ENCODE measurements at regions not wholly inside any gene's neighbourhood (a gene's known extent, or its start where the extent isn't known, plus 50 kb on each side); places are given as distances from the start of the nearest gene placed in this dataset.

DNA sequence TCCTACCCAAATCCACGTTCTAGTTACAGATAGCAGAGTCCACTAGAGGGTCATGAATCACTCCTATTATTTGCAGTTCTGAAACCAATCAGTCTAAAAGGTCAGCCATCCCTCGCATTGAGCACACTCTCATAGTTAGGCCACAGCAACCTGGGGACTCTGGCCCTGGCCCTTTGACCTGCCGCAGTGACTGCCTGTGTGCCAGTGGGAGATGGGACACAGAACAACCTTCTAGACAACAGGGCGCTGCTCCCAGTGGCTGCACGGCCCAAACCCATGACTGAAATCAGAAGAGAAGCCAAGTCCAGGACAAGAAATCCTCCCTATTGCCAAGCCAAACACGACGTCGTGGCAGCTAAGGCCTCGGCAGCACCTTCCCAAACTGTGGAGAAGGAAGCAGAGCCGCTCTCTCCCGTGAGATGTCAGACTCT, 158.5 kb downstream of the HERPUD2 start:
- no peak for DNase-seq (ENCODE audit: low spot score)

GRCh38 chr7:35533902-35534301, 161.0 kb downstream of the HERPUD2 start:
- DNase-seq (ENCODE audit: low spot score), result no peak

DNA sequence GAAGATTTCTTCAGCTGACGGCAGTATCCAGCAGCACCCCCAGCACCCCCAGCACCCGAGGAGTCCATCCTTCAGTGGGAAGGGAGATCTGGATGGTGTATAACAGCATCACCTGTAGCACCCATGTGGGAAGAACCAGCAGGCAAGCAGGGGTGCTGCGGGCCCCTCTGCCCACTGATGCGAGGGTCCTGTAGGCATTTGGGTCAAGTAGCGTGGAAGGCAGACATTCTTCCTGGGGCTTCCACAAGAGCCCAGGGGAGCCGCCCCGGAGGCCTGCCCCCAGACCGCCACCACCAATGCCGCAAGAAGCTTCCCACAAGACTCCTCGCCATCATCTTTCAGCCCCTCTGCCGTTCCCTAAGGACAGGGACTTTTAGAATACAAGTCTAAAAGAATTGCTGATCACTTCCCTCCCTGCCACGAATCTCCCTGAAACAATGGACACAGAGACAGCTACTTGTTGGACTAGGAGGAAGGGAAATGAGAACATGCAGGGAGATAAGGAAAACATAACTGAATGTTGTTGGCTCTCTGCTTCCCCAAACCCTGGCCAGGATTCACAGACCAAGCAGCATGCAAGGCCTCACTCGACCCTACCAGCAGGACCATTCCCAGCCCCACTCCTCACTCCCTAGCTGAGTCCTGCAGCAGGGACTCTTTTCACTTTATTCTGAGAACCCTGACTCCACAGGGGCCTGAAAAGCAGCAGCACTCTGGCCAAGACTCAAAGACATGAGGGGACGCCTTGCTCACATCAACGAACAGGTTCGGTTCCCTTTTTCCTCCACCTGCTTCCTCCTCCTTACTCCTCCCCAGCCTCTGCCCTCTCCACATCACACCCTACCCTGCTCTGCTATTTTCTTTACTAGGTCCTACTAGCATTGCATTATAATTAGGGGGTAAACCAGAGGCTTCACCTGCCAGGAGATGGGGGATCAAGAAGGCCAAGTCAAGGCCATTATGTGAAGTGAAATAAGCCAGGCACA, 164.5 kb downstream of the HERPUD2 start:
- DNase-seq (ENCODE audit: low spot score), result no peak

- no peak for DNase-seq (ENCODE audit: low spot score)
Observed at GRCh38 chr7:35529713-35530112, 165.2 kb downstream of the HERPUD2 start.

DNA sequence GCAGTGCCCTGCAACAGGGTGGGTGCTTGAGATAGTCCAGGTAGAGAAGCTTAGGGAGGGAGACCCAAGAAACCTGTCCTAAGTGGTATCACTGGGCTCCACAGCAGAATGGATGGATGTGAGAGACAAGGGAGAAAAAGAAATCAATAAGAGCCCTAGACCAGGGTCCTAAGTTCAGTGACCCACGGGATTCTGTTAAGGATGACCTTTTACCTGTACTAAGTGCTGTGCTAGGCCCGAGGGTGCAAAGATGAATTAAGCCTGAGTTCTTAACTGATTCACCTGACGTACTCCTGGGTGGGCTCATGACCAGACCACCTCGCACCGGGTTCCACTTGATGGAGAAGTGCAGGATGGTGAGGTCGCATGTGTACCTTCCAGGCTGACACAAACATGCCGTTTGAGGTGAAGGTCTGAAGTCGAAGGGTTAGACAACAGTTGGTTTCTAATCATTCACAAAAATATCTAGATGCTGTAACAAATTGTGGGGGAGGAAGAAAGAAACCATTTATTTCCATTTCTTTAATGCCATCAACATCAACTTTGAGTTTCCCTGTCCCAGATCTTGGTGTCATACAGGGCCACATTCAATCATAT, 166.5 kb downstream of the HERPUD2 start:
- no peak for DNase-seq (ENCODE audit: low spot score)

GRCh38 chr7:35526645-35527044, 168.3 kb downstream of the HERPUD2 start:
- no peak for DNase-seq (ENCODE audit: low spot score)

DNA sequence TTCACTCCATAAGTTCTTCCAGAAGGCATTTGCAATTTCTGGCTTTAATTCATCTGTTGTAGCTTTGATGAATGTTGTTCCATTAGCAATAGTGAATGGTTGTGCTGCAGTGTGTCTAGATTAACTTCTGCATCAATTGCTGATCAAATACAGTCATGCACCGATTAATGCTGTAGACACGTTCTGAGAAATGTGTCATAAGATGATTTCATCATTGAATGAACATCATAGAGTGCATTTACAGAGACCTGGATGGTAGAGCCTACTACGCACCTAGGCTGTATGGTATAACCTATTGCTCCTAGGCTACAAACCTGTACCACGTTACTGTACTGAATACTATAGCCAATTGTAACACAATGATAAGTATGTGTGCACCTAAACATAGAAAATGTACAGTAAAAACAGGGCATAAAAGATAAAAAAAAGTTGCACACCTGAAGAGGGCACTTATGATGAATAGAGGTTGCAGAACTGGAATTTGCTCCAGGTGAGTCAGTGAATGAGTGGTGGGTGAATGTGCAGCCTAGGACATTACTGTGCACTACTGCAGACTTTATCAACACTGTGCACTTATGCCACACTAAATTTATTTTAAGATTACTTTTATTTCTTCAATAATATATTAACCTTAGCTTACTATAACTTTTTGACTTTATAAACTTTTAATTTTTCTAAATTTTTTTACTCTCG, 170.7 kb downstream of the HERPUD2 start:
- no peak for DNase-seq (ENCODE audit: low spot score)

DNA sequence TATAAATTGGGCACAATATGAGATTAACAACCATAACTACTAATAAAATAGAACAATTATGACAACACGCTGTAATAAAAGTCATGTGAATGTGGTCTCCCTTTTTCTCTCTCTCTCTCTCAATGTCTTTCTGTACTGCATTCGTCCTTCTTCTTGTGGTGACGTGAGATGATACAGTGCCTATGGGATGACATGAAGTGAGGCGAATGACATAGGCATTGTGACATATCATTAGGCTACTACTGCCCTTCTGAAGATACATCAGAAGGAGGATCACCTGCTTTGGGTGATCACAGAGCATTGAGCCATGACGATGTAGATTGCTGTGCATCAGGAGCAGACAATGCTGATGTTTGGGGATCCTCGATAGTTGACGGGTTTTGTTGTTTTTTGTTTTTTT, 171.6 kb downstream of the HERPUD2 start:
- no peak for DNase-seq (ENCODE audit: low spot score)

GRCh38 chr7:35522697-35523096, 172.2 kb downstream of the HERPUD2 start:
- no peak for DNase-seq (ENCODE audit: low spot score)

DNA sequence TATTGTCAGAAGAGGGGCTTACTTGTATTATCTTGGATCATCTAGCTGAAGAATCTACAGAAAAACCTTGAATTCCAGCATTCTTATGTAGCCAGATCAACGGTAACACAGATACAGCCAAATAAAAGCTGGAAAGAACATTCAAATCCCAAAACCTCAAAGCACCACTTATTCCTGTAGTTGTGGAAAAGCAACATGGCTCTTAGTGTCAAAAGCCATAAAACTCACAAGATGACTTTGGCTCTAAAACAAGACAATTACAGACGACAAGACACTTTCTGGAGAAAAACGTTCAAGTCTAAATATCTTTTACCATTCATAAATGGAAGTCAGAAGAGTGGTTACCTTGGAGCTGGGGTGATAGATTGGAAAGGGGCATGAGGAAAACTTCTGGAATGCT, 173.0 kb downstream of the HERPUD2 start:
- no peak for DNase-seq (ENCODE audit: low spot score)

DNA sequence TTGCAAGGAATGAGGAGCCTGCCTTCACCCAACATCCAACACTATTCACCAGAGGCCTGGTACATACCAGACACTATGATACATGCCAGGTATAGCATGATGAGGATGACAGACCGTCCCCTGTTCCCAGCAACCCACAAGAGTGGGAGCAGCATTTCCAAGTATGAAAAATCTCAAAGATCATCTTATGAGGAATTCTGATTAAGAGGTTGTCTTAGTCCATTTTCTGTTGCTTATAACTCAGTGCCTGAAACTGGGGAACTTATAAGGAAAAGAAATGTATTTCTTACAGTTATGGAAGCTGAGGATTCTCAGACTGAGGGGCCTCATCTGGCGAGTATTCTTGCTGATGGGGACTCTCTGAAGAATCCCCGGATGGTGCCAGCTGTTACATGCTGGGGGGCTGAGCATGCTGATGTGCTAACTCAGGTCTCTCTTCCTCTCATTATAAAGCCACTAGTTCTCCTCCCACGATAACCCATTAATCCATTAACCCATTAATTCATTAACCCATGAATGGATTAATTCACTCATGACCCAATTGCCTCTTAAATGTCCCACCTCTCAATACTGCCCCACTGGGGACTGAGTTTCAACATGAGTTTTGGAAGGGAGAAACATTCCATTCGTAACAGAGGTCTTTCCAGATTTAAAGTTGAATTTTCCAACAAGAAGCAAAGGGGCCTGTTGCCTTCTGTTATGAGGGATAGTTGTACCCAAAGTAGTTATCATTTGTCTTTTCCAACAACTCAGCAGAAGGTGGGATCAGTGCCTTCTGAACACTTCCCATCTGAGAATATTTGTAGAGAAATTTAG, 173.9 kb downstream of the HERPUD2 start:
- no peak for DNase-seq (ENCODE audit: low spot score)

DNA sequence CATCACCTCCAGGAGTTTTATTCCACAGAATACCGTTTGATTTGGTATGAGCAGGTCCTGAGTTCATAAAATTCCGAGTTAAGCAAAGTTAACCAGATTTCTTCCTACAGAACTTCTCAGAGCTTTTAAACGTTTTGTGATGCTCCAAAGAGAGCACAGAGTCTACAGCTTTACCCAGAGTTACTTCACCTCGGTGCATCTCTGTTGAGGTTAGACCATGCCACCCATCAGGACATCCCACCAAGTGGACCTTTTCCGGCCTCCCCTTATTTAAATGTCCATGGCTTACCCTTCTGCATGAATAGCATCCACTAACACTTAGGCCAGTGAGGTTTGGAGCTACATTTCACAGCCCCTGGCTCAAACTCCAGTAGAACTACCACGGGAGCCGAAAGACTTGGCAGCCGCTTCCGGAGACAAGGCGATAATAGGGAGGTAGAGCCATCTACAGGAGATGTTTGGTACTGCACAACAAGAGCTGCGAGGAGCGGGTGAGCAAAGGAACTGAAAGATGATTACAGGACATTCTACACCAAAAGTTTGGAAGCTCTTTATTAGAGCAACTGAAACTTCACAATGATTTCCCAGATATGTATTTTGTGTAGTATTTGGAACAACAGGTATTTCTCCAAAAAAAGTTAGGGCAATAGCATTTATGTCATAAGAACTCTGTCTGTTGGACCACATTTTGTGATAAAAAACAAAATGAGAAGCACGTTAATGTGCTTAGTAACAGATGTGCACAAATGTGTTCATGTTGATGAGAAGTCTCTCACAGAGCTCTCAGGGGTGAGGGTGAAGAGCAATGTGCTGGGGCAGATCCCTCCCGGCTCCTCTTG, 174.7 kb downstream of the HERPUD2 start:
- peak; percentile 68 for DNase-seq (ENCODE audit: low spot score)

- no peak for DNase-seq (ENCODE audit: low spot score)
Observed at GRCh38 chr7:35518767-35519166, 176.2 kb downstream of the HERPUD2 start.

DNA sequence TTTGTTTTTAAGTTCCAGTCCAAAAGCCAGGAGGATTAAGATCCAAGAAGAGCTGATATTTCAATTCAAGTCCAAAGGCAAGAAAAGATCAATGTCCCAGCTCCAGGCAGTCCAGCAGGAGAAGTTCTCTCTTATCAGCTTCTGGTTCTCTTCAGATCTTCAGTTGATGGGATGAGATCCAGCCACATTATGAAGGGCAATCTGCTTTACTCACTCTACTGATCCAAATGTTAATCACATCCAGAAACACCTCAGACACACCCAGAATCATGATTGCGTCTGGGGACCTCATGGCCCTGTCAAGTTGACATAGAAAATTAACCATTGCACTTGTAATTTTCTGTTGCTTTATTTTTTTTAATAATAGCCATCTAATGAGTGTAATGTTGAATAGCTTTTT, 178.4 kb downstream of the HERPUD2 start:
- no peak for DNase-seq (ENCODE audit: low spot score)

- no peak for DNase-seq (ENCODE audit: low spot score)
Observed at GRCh38 chr7:35513828-35514227, 181.1 kb downstream of the HERPUD2 start.

DNA sequence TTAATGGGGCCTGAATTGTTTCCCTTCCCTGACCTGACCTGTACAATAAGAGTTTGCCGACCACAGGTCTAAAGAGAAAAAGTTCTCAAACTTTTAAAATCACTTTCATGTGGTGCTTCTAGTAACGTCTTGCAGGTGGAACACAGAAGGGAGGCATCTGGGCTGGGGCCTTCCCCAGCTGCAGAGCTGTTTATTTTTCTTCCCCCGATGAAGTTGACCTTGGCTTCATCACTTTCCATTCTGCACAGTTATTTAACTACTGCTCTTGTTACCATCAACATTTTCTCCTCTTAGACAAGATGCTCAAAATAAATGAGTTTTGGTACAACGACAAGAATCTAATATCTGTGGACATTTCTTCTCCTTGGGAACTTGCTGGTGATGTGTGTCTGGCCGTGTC, 181.7 kb downstream of the HERPUD2 start:
- DNase-seq (ENCODE audit: low spot score), result no peak

DNA sequence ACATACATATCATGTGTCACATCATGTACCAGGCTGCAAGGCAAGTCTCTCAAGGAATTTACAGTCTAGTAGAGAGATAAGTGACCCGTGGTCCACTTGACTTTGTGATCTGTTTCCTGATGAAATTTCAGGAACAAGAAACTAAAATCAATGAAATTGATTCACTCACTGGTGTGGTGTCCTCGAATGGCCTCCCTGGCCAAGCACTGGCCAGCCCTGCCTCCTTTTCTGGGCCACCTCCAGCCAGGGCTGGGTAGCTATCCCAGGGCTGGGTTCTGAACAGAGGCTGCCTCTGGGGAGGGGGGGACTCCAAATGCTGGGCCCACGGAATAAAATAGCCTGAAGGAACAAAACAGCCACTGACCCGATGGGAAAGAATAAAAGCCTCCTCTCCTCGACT, 182.2 kb downstream of the HERPUD2 start:
- peak; percentile 2 for DNase-seq (ENCODE audit: low spot score)

DNA sequence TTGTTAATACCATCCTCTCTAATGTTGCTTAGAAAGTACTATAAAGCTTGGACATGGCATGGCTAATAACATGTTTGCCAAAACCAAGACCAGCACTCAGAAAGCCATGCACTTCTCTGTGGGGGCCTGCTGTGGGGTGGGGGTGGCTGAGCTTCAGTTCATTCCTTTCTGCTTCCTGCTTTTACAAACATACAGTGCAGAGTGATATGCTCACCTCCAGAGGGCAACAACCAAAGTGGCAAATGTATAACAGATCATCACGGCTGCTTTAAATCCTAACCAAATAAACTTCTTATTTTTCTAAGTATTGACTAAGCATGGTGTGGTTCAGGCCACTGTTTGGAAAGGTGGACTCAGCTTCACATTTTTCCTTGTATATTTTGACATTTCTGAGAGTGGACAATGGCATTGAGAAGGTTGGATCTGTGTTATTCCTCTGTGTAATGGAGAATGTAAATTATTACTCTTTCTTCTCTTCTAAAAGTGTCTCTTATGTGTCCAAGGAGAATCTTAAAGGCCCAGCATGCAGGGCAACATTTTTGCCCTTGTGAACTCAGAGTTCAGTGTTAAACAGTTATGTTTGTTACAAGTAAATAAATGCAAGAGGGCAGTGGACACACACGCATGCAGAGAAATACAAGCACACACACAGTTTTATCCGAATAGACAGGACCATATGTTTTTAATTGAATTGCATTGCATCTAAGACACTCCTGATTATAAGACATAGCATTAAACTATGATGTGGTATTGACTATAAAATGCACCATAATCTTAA, 186.1 kb downstream of the HERPUD2 start:
- no peak for DNase-seq (ENCODE audit: low spot score)

DNA sequence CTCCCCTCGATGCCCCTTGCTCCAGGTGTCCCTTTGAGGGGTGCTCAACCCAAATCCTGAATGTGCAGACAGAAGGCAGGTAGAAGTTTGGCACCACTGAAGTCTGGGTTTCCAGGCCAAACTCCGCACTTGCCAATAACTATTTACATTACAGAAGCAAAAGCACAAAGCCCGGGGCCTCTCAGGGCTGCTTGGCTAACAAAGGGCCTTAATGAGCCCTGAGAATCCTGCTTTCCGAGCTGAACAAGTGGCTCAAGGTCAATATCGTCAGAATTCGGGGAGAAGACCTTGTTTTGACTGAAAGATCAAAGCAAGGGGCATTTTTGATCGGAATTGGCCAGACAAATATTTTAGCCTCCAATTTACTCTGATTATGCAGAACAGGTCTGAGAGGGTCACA, 189.9 kb downstream of the HERPUD2 start:
- DNase-seq (ENCODE audit: low spot score), result no peak

GRCh38 chr7:35504365-35504764, 190.6 kb downstream of the HERPUD2 start:
- DNase-seq (ENCODE audit: low spot score), result no peak
